Sigmoid colon (tissue), 3 donors: ENCODE measurements at regions not wholly inside any gene's neighbourhood (a gene's known extent, or its start where the extent isn't known, plus 50 kb on each side); places are given as distances from the start of the nearest gene placed in this dataset.

ENCODE experiments used
- CTCF ChIP-seq, 4 experiments: fragments of 450-650 bp in 3 of 4; fragments of 200-600 bp in 1 of 4; IDR thresholded peaks; one replicate each; pipeline ENCODE4 v1.5.1; 2016 to 2019; ENCODE audit warnings: antibody characterized with exemption in 4 of 4, mild to moderate bottlenecking in 3 of 4, moderate library complexity in 2 of 4
- POLR2A ChIP-seq, 2 donors: fragments of 450-650 bp; IDR thresholded peaks; one replicate each; pipeline ENCODE4 v1.6.1; 2016; ENCODE audit warnings: antibody characterized with exemption in 2 of 2, mild to moderate bottlenecking in 2 of 2, moderate library complexity in 2 of 2

- TF ChIP-seq POLR2A (IDR thresholded peaks at IDR 0.05) (no peak), CTCF (IDR thresholded peaks at IDR 0.05) (no peak)
These were observed 152.5 kb upstream of the KLF7 start for GRCh38 chr2:207318181-207318628.
